GM23338 (cell line): ENCODE measurements at regions not wholly inside any gene's neighbourhood (a gene's known extent, or its start where the extent isn't known, plus 50 kb on each side); places are given as distances from the start of the nearest gene placed in this dataset.

Experiments used
- ATAC-seq: fragments of 200-7000 bp; cut with Tn5 transposase; 3 replicates; pipeline ENCODE4 v1.9.1; 2020
- DNase-seq: peaks from one replicate; pipeline ENCODE4 v3.0.0-alpha.2; 2015; ENCODE audit warnings: low spot score
- H2AFZ ChIP-seq: fragments of 200-600 bp; sonication (generic); 2 replicates; pipeline ENCODE4 v1.8.0; 2016; ENCODE audit warnings: antibody characterized with exemption, mild to moderate bottlenecking, moderate library complexity
- H3F3A ChIP-seq: fragments of 200-600 bp; sonication (generic); replicated peaks from 2 replicates; pipeline ENCODE4 v1.8.0; 2017; ENCODE audit warnings: antibody characterized with exemption, mixed run types, low read depth
- H3K27ac ChIP-seq: fragments of 200-600 bp; sonication (generic); 2 replicates; pipeline ENCODE4 v1.6.1; 2016; ENCODE audit warnings: low read depth
- H3K27me3 ChIP-seq: fragments of 200-600 bp; sonication (generic); 2 replicates; pipeline ENCODE4 v1.8.0; 2016; ENCODE audit warnings: mild to moderate bottlenecking, mixed run types, moderate library complexity; ENCODE audit not compliant: insufficient read depth
- H3K36me3 ChIP-seq: fragments of 200-600 bp; sonication (generic); 2 replicates; pipeline ENCODE4 v1.8.0; 2016; ENCODE audit warnings: mild to moderate bottlenecking; ENCODE audit not compliant: insufficient read depth
- H3K4me1 ChIP-seq: fragments of 200-600 bp; sonication (generic); 2 replicates; pipeline ENCODE4 v1.8.0; 2016; ENCODE audit warnings: mild to moderate bottlenecking, moderate library complexity; ENCODE audit not compliant: insufficient read depth
- H3K4me2 ChIP-seq: fragments of 200-600 bp; sonication (generic); 2 replicates; pipeline ENCODE4 v1.7.1; 2017; ENCODE audit warnings: mixed run types
- H3K4me3 ChIP-seq: fragments of 200-600 bp; sonication (generic); 2 replicates; pipeline ENCODE4 v1.6.1; 2016; ENCODE audit warnings: mixed run types
- H3K79me2 ChIP-seq: fragments of 200-600 bp; sonication (generic); replicated peaks from 2 replicates; pipeline ENCODE4 v1.8.0; 2017; ENCODE audit warnings: mild to moderate bottlenecking; ENCODE audit not compliant: insufficient read depth
- H3K9me2 ChIP-seq: fragments of 200-600 bp; sonication (generic); 2 replicates; pipeline ENCODE4 v1.8.0; 2017; ENCODE audit not compliant: insufficient read depth
- H4K20me1 ChIP-seq: fragments of 200-600 bp; sonication (generic); replicated peaks from 2 replicates; pipeline ENCODE4 v1.8.0; 2017; ENCODE audit warnings: mild to moderate bottlenecking; ENCODE audit not compliant: insufficient read depth
- H3K27ac Mint-ChIP-seq: 2 replicates; pipeline ENCODE4 v1.8.0; 2020; ENCODE audit warnings: inconsistent platforms, mild to moderate bottlenecking, moderate library complexity, mixed read lengths
- H3K27me3 Mint-ChIP-seq: 3 replicates; pipeline ENCODE4 v1.8.0; 2022; ENCODE audit warnings: low read depth, mild to moderate bottlenecking, moderate library complexity, mixed read lengths, inconsistent platforms; ENCODE audit not compliant: insufficient read depth, poor library complexity
- H3K36me3 Mint-ChIP-seq: 3 replicates; pipeline ENCODE4 v1.8.0; 2021; ENCODE audit warnings: low read depth, mild to moderate bottlenecking, inconsistent platforms, moderate library complexity, mixed read lengths
- H3K4me1 Mint-ChIP-seq: 3 replicates; pipeline ENCODE4 v1.8.0; 2020; ENCODE audit warnings: mild to moderate bottlenecking, inconsistent platforms, mixed read lengths
- H3K4me3 Mint-ChIP-seq: 3 replicates; pipeline ENCODE4 v1.8.0; 2021; ENCODE audit warnings: moderate library complexity, mild to moderate bottlenecking, inconsistent platforms, mixed read lengths
- H3K9me3 Mint-ChIP-seq: 3 replicates; pipeline ENCODE4 v1.8.0; 2020; ENCODE audit warnings: moderate library complexity, mild to moderate bottlenecking, inconsistent platforms, mixed read lengths
- EZH2 ChIP-seq: fragments of 200-600 bp; sonication (generic); IDR thresholded peaks from one replicate; pipeline ENCODE4 v1.8.0; 2017; ENCODE audit warnings: antibody characterized with exemption, mild to moderate bottlenecking, low read depth; ENCODE audit not compliant: unreplicated experiment
- NANOG ChIP-seq: IDR thresholded peaks from 2 replicates; pipeline ENCODE4 v1.6.1; 2016; ENCODE audit warnings: antibody characterized with exemption, borderline replicate concordance
- REST ChIP-seq: IDR thresholded peaks from one replicate; pipeline ENCODE4 v1.6.1; 2018; ENCODE audit warnings: antibody characterized with exemption; ENCODE audit not compliant: unreplicated experiment
- ZNF462 ChIP-seq: fragments of 250-450 bp; sonication (Bioruptor Pico); IDR thresholded peaks from 2 replicates; pipeline ENCODE4 v1.5.0; 2020; ENCODE audit warnings: mild to moderate bottlenecking, moderate library complexity

GRCh38 chr21:31803039-31804007 is 69.5 kb upstream of the HUNK start:
- Histone ChIP-seq H3K4me3 (no peak overlapping the region), H3K27ac (no peak overlapping the region), H4K20me1 (no peaks in the 10 kb centered on the region), H3K4me1 (no peaks in the 10 kb centered on the region), H3K27me3 (no peaks in the 10 kb centered on the region), H3K4me2 (no peak overlapping the region), H3K9me2 (peaks cover 5% of the 10 kb centered on the region; the same call in 1 of the 2 replicates), H3F3A (no peaks in the 10 kb centered on the region), H3K36me3 (no peaks in the 10 kb centered on the region), H2AFZ (peak overlapping the region; percentile 59; the same call in 1 of the 2 replicates), H3K79me2 (no peaks in the 10 kb centered on the region)
- ATAC-seq (no peak), DNase-seq (no peak)
- Mint-ChIP-seq H3K27me3 (peaks cover 2% of the 10 kb centered on the region), H3K27ac (no peak overlapping the region), H3K4me1 (peaks cover 9% of the 10 kb centered on the region), H3K9me3 (no peaks in the 10 kb centered on the region; the same call in 2 of the 3 replicates), H3K36me3 (no peaks in the 10 kb centered on the region), H3K4me3 (no peak overlapping the region)
- TF ChIP-seq NANOG (no peak), REST (no peak), ZNF462 (CRISPR knock-in tag) (no peak), EZH2 (no peak)
